ENCODE measurements at regions not wholly inside any gene's neighbourhood (a gene's known extent, or its start where the extent isn't known, plus 50 kb on each side); places are given as distances from the start of the nearest gene placed in this dataset.

DNA sequence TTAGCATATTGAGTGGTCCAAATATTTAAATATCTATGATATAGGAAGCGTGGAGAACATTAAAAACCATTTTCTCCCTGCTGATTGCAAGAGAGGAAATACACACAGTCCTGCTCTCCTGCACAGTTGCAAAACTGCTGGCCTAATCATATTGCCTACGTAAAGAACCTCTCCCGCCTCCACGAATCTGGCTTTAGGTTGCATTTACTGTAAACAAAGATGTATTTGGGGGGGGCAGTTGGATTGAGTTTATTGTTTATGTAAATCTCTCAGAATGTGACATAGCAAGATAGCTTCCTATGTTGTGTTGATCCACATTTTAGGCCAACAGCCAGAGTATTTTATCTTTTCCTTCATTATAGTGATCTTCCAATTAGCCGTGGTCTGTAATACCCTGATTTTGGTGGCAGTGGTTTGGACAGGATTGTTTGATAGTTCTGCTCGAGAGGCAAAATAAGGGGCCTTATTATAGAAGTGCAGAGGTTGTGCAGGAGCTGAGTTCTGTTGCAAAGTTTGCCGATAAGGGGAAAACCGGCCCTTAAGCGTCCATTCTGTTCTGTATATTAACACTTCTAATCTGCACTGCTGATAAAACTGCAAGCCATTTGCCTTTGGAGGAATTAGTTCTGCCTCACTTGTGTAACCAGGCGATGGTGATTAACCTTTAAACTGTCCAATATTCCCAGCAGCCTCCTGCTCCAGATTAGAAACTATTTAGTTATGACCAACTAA, 101.6 kb upstream of the SIX3 start:
- no peak for DNase-seq
- Histone ChIP-seq H3K79me2 (ENCODE audit: insufficient read depth) (no peaks in the 10 kb centered on the region), H3K4me3 (no peak overlapping the region), H4K20me1 (ENCODE audit: insufficient read depth) (no peaks in the 10 kb centered on the region), H3K27me3 (replicated peaks; ENCODE audit: insufficient read depth) (peaks cover 11% of the 10 kb centered on the region), H3K4me1 (ENCODE audit: insufficient read depth) (no peaks in the 10 kb centered on the region), H3K9me3 (ENCODE audit: low read depth) (no peaks in the 10 kb centered on the region), H3K36me3 (ENCODE audit: low read depth) (no peaks in the 10 kb centered on the region), H3K9ac (no peak overlapping the region), H3K4me2 (ENCODE audit: unreplicated experiment) (no peak overlapping the region), H3F3A (ENCODE audit: insufficient read depth) (no peaks in the 10 kb centered on the region), H3K27ac (no peak overlapping the region), H3K9me2 (ENCODE audit: insufficient read depth) (no peaks in the 10 kb centered on the region), H2AFZ (no peak overlapping the region)
- TF ChIP-seq EZH2 (IDR thresholded peaks at IDR 0.05; ENCODE audit: insufficient read depth, poor library complexity, severe bottlenecking) (no peak), EZH2phosphoT487 (IDR thresholded peaks at IDR 0.05; ENCODE audit: insufficient read depth, low read depth) (no peak)
- WGBS, 2 experiments (ENCODE audit: low coverage in 1 of 2, low lambda C conversion rate in 2 of 2, missing lambda C conversion rate in 2 of 2) = 61 to 63% methylated on average over 10 of the region's 10 CpGs
- in situ Hi-C loops (cut with MboI) = no loop called here

DNA sequence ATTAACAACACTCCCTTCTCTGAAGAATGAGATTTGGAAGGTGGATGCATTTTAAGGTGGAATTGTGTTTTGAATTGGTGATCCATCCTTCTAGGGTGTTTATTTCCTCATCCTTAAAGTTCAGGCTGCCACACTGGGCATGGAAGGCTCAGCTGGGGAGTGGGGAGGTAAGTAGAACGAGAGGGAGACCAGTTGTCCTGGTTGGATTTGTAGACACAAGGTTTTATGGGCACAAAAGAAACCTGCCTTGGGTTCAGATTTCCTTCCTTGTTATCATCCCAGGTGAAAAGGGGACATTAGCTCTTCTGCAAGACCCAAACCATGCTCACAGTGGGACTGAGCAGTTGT, 101.0 kb upstream of the SIX3 start:
- in situ Hi-C loops (cut with MboI) = no loop called here
- H3K9me2 ChIP-seq (ENCODE audit: insufficient read depth) = no peaks in the 10 kb centered on the region
- no peaks in the 10 kb centered on the region for H3K9me3 ChIP-seq (ENCODE audit: low read depth)
- no peaks in the 10 kb centered on the region for H4K20me1 ChIP-seq (ENCODE audit: insufficient read depth)
- no peak overlapping the region for H3K4me2 ChIP-seq (ENCODE audit: unreplicated experiment)
- TF ChIP-seq EZH2 (IDR thresholded peaks at IDR 0.05; ENCODE audit: insufficient read depth, poor library complexity, severe bottlenecking) = no peak
- TF ChIP-seq EZH2phosphoT487 (IDR thresholded peaks at IDR 0.05; ENCODE audit: insufficient read depth, low read depth) = no peak
- H3K4me3 ChIP-seq = no peak overlapping the region
- H3K27ac ChIP-seq = no peak overlapping the region
- H2AFZ ChIP-seq = no peak overlapping the region
- no peaks in the 10 kb centered on the region for H3K79me2 ChIP-seq (ENCODE audit: insufficient read depth)
- H3K36me3 ChIP-seq (ENCODE audit: low read depth) = no peaks in the 10 kb centered on the region
- H3K4me1 ChIP-seq (ENCODE audit: insufficient read depth) = no peaks in the 10 kb centered on the region
- H3K27me3 ChIP-seq (replicated peaks; ENCODE audit: insufficient read depth) = peaks cover 11% of the 10 kb centered on the region
- no peaks in the 10 kb centered on the region for H3F3A ChIP-seq (ENCODE audit: insufficient read depth)
- no peak overlapping the region for H3K9ac ChIP-seq
- 7 to 38% methylated on average over 1 of the region's 1 CpG for WGBS, 2 experiments (ENCODE audit: low coverage in 1 of 2, low lambda C conversion rate in 2 of 2, missing lambda C conversion rate in 2 of 2)
- DNase-seq = no peak

DNA sequence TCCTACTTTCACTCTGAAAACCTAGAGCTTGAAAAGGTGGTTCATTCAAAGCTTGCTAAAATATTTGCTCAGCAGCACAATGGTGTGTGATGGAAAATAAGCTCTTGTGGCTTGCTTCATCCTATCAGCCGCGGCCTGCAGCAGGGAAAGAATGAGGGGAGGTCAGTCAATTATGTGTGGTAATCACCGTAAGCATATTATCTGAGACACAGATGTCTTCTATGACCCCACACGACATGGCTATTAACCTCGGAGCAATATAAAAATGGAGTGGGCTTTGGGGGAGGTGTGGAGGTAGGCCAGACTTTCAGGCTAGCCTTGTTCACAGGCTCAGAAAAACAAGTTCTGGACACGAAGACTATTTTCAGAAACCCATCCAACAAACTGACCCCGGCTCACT, 98.4 kb upstream of the SIX3 start:
- no peaks in the 10 kb centered on the region for H3K79me2 ChIP-seq (ENCODE audit: insufficient read depth)
- H3K9me3 ChIP-seq (ENCODE audit: low read depth) = no peaks in the 10 kb centered on the region
- 50 to 60% methylated on average over 7 of the region's 7 CpGs for WGBS, 2 experiments (ENCODE audit: low coverage in 1 of 2, low lambda C conversion rate in 2 of 2, missing lambda C conversion rate in 2 of 2)
- no peak overlapping the region for H3K9ac ChIP-seq
- H3K27ac ChIP-seq = no peak overlapping the region
- no peak overlapping the region for H3K4me3 ChIP-seq
- H3K4me2 ChIP-seq (ENCODE audit: unreplicated experiment) = no peak overlapping the region
- no peak overlapping the region for H2AFZ ChIP-seq
- H3K36me3 ChIP-seq (ENCODE audit: low read depth) = no peaks in the 10 kb centered on the region
- peaks cover 11% of the 10 kb centered on the region for H3K27me3 ChIP-seq (replicated peaks; ENCODE audit: insufficient read depth)
- no peak for TF ChIP-seq EZH2phosphoT487 (IDR thresholded peaks at IDR 0.05; ENCODE audit: insufficient read depth, low read depth)
- TF ChIP-seq EZH2 (IDR thresholded peaks at IDR 0.05; ENCODE audit: insufficient read depth, poor library complexity, severe bottlenecking) = no peak
- in situ Hi-C loops (cut with MboI) = no loop called here
- no peak for DNase-seq
- H3K9me2 ChIP-seq (ENCODE audit: insufficient read depth) = no peaks in the 10 kb centered on the region
- no peaks in the 10 kb centered on the region for H4K20me1 ChIP-seq (ENCODE audit: insufficient read depth)
- no peaks in the 10 kb centered on the region for H3K4me1 ChIP-seq (ENCODE audit: insufficient read depth)
- no peaks in the 10 kb centered on the region for H3F3A ChIP-seq (ENCODE audit: insufficient read depth)

DNA sequence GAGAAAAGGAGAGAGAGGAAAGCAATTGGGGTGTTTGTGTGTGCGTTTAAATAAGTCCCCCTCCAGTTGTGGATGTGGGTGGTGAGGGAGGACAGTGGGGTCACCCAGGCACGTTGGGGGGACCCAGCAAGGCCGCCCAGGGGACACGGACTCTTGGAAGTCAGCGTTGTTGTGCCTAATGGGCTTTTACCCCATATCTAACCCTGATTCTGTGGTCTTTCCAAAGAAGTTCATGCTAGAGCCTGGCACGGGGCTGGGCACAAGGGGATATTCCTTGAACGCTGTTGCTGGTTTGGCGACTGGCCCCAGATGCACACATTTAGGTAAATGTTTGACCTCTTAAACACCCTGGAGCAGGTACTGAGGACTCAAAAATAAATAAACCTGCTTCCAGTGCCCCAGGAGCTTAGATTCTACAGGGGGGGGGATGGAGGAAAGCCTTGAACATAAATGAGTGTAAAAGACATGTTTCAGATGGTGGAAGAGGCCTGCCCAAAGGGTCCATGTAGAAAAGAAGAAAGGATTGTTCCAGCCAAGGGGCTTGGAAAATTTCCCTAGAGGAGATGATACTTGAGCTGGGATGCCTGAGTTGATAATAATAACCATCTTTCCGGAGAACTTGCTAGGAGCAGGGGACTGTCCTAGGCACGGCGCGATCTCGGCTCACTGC, 97.7 kb upstream of the SIX3 start:
- H3K9me3 ChIP-seq (ENCODE audit: low read depth) = no peaks in the 10 kb centered on the region
- H3K4me2 ChIP-seq (ENCODE audit: unreplicated experiment) = no peak overlapping the region
- H3K79me2 ChIP-seq (ENCODE audit: insufficient read depth) = no peaks in the 10 kb centered on the region
- no peak overlapping the region for H3K27ac ChIP-seq
- H3F3A ChIP-seq (ENCODE audit: insufficient read depth) = no peaks in the 10 kb centered on the region
- no peak overlapping the region for H3K9ac ChIP-seq
- no peaks in the 10 kb centered on the region for H3K9me2 ChIP-seq (ENCODE audit: insufficient read depth)
- H2AFZ ChIP-seq = no peak overlapping the region
- TF ChIP-seq EZH2phosphoT487 (IDR thresholded peaks at IDR 0.05; ENCODE audit: insufficient read depth, low read depth) = no peak
- TF ChIP-seq EZH2 (IDR thresholded peaks at IDR 0.05; ENCODE audit: insufficient read depth, poor library complexity, severe bottlenecking) = no peak
- no peak for DNase-seq
- H3K4me1 ChIP-seq (ENCODE audit: insufficient read depth) = no peaks in the 10 kb centered on the region
- in situ Hi-C loops (cut with MboI) = no loop called here
- no peak overlapping the region for H3K4me3 ChIP-seq
- peaks cover 12% of the 10 kb centered on the region for H3K27me3 ChIP-seq (replicated peaks; ENCODE audit: insufficient read depth)
- WGBS, 2 experiments (ENCODE audit: low coverage in 1 of 2, low lambda C conversion rate in 2 of 2, missing lambda C conversion rate in 2 of 2) = 71 to 80% methylated on average over 13 of the region's 13 CpGs
- H3K36me3 ChIP-seq (ENCODE audit: low read depth) = no peaks in the 10 kb centered on the region
- H4K20me1 ChIP-seq (ENCODE audit: insufficient read depth) = no peaks in the 10 kb centered on the region

Data from GM23248 (cell line).